22Rv1 (cell line): ENCODE measurements at regions not wholly inside any gene's neighbourhood (a gene's known extent, or its start where the extent isn't known, plus 50 kb on each side); places are given as distances from the start of the nearest gene placed in this dataset.

Experiments used
- ZFX ChIP-seq: fragments of 450-650 bp; IDR thresholded peaks from 2 replicates; pipeline ENCODE4 v1.6.1; 2017; ENCODE audit warnings: antibody characterized with exemption, borderline replicate concordance
- TF ChIP-seq, protein P1 (sequence below): fragments of 450-650 bp; IDR thresholded peaks from 2 replicates; pipeline ENCODE4 v1.5.1; 2017; ENCODE audit warnings: mild to moderate bottlenecking

GRCh38 chr2:58769864-58770234 is 528.7 kb upstream of the FANCL start:
- TF ChIP-seq, protein P1, sequence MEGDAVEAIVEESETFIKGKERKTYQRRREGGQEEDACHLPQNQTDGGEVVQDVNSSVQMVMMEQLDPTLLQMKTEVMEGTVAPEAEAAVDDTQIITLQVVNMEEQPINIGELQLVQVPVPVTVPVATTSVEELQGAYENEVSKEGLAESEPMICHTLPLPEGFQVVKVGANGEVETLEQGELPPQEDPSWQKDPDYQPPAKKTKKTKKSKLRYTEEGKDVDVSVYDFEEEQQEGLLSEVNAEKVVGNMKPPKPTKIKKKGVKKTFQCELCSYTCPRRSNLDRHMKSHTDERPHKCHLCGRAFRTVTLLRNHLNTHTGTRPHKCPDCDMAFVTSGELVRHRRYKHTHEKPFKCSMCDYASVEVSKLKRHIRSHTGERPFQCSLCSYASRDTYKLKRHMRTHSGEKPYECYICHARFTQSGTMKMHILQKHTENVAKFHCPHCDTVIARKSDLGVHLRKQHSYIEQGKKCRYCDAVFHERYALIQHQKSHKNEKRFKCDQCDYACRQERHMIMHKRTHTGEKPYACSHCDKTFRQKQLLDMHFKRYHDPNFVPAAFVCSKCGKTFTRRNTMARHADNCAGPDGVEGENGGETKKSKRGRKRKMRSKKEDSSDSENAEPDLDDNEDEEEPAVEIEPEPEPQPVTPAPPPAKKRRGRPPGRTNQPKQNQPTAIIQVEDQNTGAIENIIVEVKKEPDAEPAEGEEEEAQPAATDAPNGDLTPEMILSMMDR: no peak
- TF ChIP-seq ZFX: no peak
